HFFc6 (cell line): ENCODE measurements at regions not wholly inside any gene's neighbourhood (a gene's known extent, or its start where the extent isn't known, plus 50 kb on each side); places are given as distances from the start of the nearest gene placed in this dataset.

Experiments
- DNase-seq: peaks from one replicate; pipeline ENCODE4 v3.0.0-alpha.2; 2018
- H3K27ac Mint-ChIP-seq: 2 replicates; pipeline ENCODE4 v1.8.0; 2020; ENCODE audit warnings: mild to moderate bottlenecking, mixed read lengths
- H3K27me3 Mint-ChIP-seq: 2 replicates; pipeline ENCODE4 v1.8.0; 2021; ENCODE audit warnings: mild to moderate bottlenecking, moderate library complexity, mixed read lengths; ENCODE audit not compliant: insufficient read depth
- H3K36me3 Mint-ChIP-seq: 2 replicates; pipeline ENCODE4 v1.8.0; 2021; ENCODE audit warnings: low read depth, mixed read lengths
- H3K4me1 Mint-ChIP-seq: 2 replicates; pipeline ENCODE4 v1.8.0; 2020; ENCODE audit warnings: low read depth, mixed read lengths
- H3K4me3 Mint-ChIP-seq: 2 replicates; pipeline ENCODE4 v1.8.0; 2020; ENCODE audit warnings: mild to moderate bottlenecking, moderate library complexity, mixed read lengths
- H3K9me3 Mint-ChIP-seq: 2 replicates; pipeline ENCODE4 v1.8.0; 2020; ENCODE audit warnings: mild to moderate bottlenecking, mixed read lengths
- CTCF ChIP-seq: fragments of 200-600 bp; sonication (generic); IDR thresholded peaks from 2 replicates; pipeline ENCODE4 v1.5.0; 2021; ENCODE audit warnings: antibody characterized with exemption, mild to moderate bottlenecking

GRCh38 chr9:135259273-135259672, 171.8 kb downstream of the OLFM1 start:
- H3K9me3 Mint-ChIP-seq: peaks cover 26% of the 10 kb centered on the region
- peaks cover 1% of the 10 kb centered on the region; the same call in 1 of the 2 replicates for H3K27me3 Mint-ChIP-seq
- H3K4me3 Mint-ChIP-seq: no peak overlapping the region
- H3K36me3 Mint-ChIP-seq: peaks cover 8% of the 10 kb centered on the region
- no peak for DNase-seq
- TF ChIP-seq CTCF: no peak
- no peaks in the 10 kb centered on the region for H3K4me1 Mint-ChIP-seq
- H3K27ac Mint-ChIP-seq: no peak overlapping the region

- Mint-ChIP-seq H3K27me3 (peaks cover 1% of the 10 kb centered on the region; the same call in 1 of the 2 replicates), H3K36me3 (peaks cover 8% of the 10 kb centered on the region), H3K4me1 (no peaks in the 10 kb centered on the region), H3K27ac (no peak overlapping the region), H3K9me3 (peaks cover 32% of the 10 kb centered on the region), H3K4me3 (no peak overlapping the region)
- no peak for TF ChIP-seq CTCF
- DNase-seq: no peak
Measured at GRCh38 chr9:135260221-135261180, 173.0 kb downstream of the OLFM1 start.

GRCh38 chr9:135262248-135262647, 174.8 kb downstream of the OLFM1 start:
- no peak for DNase-seq
- Mint-ChIP-seq H3K9me3 (peaks cover 36% of the 10 kb centered on the region), H3K4me3 (no peak overlapping the region), H3K36me3 (peaks cover 8% of the 10 kb centered on the region), H3K27ac (no peak overlapping the region), H3K4me1 (no peaks in the 10 kb centered on the region), H3K27me3 (peaks cover 1% of the 10 kb centered on the region; the same call in 1 of the 2 replicates)
- no peak for TF ChIP-seq CTCF

- Mint-ChIP-seq H3K4me1 (no peaks in the 10 kb centered on the region), H3K27me3 (peaks cover 1% of the 10 kb centered on the region; the same call in 1 of the 2 replicates)
Measured at GRCh38 chr9:135263511-135263910, 176.0 kb downstream of the OLFM1 start.

GRCh38 chr9:135265931-135266330, 178.5 kb downstream of the OLFM1 start:
- Mint-ChIP-seq H3K27me3 (no peaks in the 10 kb centered on the region; the same call in 1 of the 2 replicates), H3K4me3 (no peak overlapping the region), H3K36me3 (peaks cover 7% of the 10 kb centered on the region; the same call in 1 of the 2 replicates), H3K9me3 (peaks cover 33% of the 10 kb centered on the region), H3K4me1 (no peaks in the 10 kb centered on the region), H3K27ac (no peak overlapping the region)
- DNase-seq: no peak
- TF ChIP-seq CTCF: no peak

More at GRCh38 chr9:135263511-135263910, 176.0 kb downstream of the OLFM1 start:
- no peak for TF ChIP-seq CTCF
- Mint-ChIP-seq H3K4me3 (no peak overlapping the region), H3K9me3 (peaks cover 30% of the 10 kb centered on the region), H3K27ac (no peak overlapping the region), H3K36me3 (peaks cover 8% of the 10 kb centered on the region)
- no peak for DNase-seq
